Astrocyte (in vitro differentiated cells and primary cell): ENCODE measurements at regions not wholly inside any gene's neighbourhood (a gene's known extent, or its start where the extent isn't known, plus 50 kb on each side); places are given as distances from the start of the nearest gene placed in this dataset.

Experiments
- DNase-seq: peaks from one replicate; pipeline ENCODE4 v3.0.0-alpha.2; 2010; ENCODE audit warnings: low read depth
- FAIRE-seq: peaks from 2 replicates; lab custom pipeline; 2011; peaks lifted over from hg19 to GRCh38; lab: Jason Lieb, UNC
- H2AFZ ChIP-seq: 2 replicates; pipeline ENCODE4 v1.6.0; 2012; ENCODE audit warnings: low read depth, low read length, inconsistent platforms
- H3K27ac ChIP-seq: 2 replicates; pipeline ENCODE4 v1.5.1; 2011; ENCODE audit warnings: low read depth, low read length, inconsistent platforms
- H3K27me3 ChIP-seq: 2 replicates; pipeline ENCODE4 v1.6.0; 2011; ENCODE audit warnings: low read length, inconsistent platforms; ENCODE audit not compliant: insufficient read depth
- H3K36me3 ChIP-seq: 2 replicates; pipeline ENCODE4 v1.5.1; 2011; ENCODE audit warnings: low read length, inconsistent platforms; ENCODE audit not compliant: insufficient read depth
- H3K4me1 ChIP-seq: 2 replicates; pipeline ENCODE4 v1.5.1; 2011; ENCODE audit warnings: low read length, inconsistent platforms; ENCODE audit not compliant: insufficient read depth
- H3K4me2 ChIP-seq: 2 replicates; pipeline ENCODE4 v1.6.0; 2012; ENCODE audit warnings: low read length, inconsistent platforms
- H3K4me3 ChIP-seq: 2 replicates; pipeline ENCODE4 v1.5.1; 2011; ENCODE audit warnings: low read depth, mild to moderate bottlenecking, low read length, inconsistent platforms; ENCODE audit not compliant: insufficient read depth
- H3K79me2 ChIP-seq: 2 replicates; pipeline ENCODE4 v1.6.0; 2012; ENCODE audit warnings: mild to moderate bottlenecking, low read length, inconsistent platforms; ENCODE audit not compliant: insufficient read depth
- H3K9ac ChIP-seq: 2 replicates; pipeline ENCODE4 v1.6.0; 2012; ENCODE audit warnings: mild to moderate bottlenecking, low read length, inconsistent platforms
- H3K9me3 ChIP-seq: 2 replicates; pipeline ENCODE4 v1.5.1; 2012; ENCODE audit warnings: low read depth, mild to moderate bottlenecking, low read length, inconsistent platforms; ENCODE audit not compliant: insufficient read depth
- H4K20me1 ChIP-seq: 2 replicates; pipeline ENCODE4 v1.6.0; 2012; ENCODE audit warnings: low read length, inconsistent platforms; ENCODE audit not compliant: insufficient read depth
- H3K27ac Mint-ChIP-seq: one replicate; pipeline ENCODE4 v1.8.0; 2021; ENCODE audit warnings: mild to moderate bottlenecking, mixed read lengths; ENCODE audit not compliant: unreplicated experiment
- H3K27me3 Mint-ChIP-seq: one replicate; pipeline ENCODE4 v1.8.0; 2021; ENCODE audit warnings: low read depth, mixed read lengths; ENCODE audit not compliant: unreplicated experiment
- H3K36me3 Mint-ChIP-seq: one replicate; pipeline ENCODE4 v1.8.0; 2021; ENCODE audit warnings: low read depth, mixed read lengths; ENCODE audit not compliant: unreplicated experiment
- H3K4me1 Mint-ChIP-seq: one replicate; pipeline ENCODE4 v1.8.0; 2021; ENCODE audit warnings: low read depth, mixed read lengths; ENCODE audit not compliant: unreplicated experiment
- H3K4me3 Mint-ChIP-seq: one replicate; pipeline ENCODE4 v1.8.0; 2021; ENCODE audit warnings: mild to moderate bottlenecking, moderate library complexity, mixed read lengths; ENCODE audit not compliant: unreplicated experiment
- H3K9me3 Mint-ChIP-seq: one replicate; pipeline ENCODE4 v1.8.0; 2021; ENCODE audit warnings: mild to moderate bottlenecking, mixed read lengths; ENCODE audit not compliant: unreplicated experiment
- CTCF ChIP-seq: IDR thresholded peaks from 2 replicates; pipeline ENCODE4 v1.5.1; 2011; ENCODE audit warnings: low read depth, mild to moderate bottlenecking, inconsistent platforms, low read length, moderate library complexity; ENCODE audit not compliant: insufficient read depth
- EZH2 ChIP-seq: IDR thresholded peaks from 2 replicates; pipeline ENCODE4 v1.6.1; 2012; ENCODE audit warnings: mild to moderate bottlenecking, low read length, inconsistent platforms; ENCODE audit not compliant: insufficient read depth

- H3K4me3 ChIP-seq, result no peak overlapping the region
- H3K27ac ChIP-seq, result no peak overlapping the region
- H3K36me3 ChIP-seq, result no peaks in the 10 kb centered on the region
- H4K20me1 ChIP-seq, result no peaks in the 10 kb centered on the region
- H3K9me3 Mint-ChIP-seq, result no peaks in the 10 kb centered on the region
- H3K36me3 Mint-ChIP-seq, result no peaks in the 10 kb centered on the region
- FAIRE-seq (no peak), DNase-seq (no peak)
- H3K27me3 ChIP-seq, result no peaks in the 10 kb centered on the region
- no peak for TF ChIP-seq EZH2
- no peak for TF ChIP-seq CTCF
- no peak overlapping the region for H3K27ac Mint-ChIP-seq
- no peaks in the 10 kb centered on the region for H3K4me1 Mint-ChIP-seq
- H3K9ac ChIP-seq, result no peak overlapping the region
- H3K4me2 ChIP-seq, result no peak overlapping the region
- no peak overlapping the region for H2AFZ ChIP-seq
- no peak overlapping the region for H3K4me3 Mint-ChIP-seq
- peaks cover 11% of the 10 kb centered on the region for H3K27me3 Mint-ChIP-seq
- no peaks in the 10 kb centered on the region for H3K9me3 ChIP-seq
- H3K4me1 ChIP-seq, result no peaks in the 10 kb centered on the region
- no peaks in the 10 kb centered on the region for H3K79me2 ChIP-seq
These were observed 256.3 kb downstream of the B3GLCT start for GRCh38 chr13:31456056-31456455.

GRCh38 chr13:31460061-31460460 lies 260.3 kb downstream of the B3GLCT start:
- no peak overlapping the region for H3K27ac Mint-ChIP-seq
- peaks cover 7% of the 10 kb centered on the region for H3K27me3 Mint-ChIP-seq
- no peaks in the 10 kb centered on the region for H3K9me3 ChIP-seq
- no peaks in the 10 kb centered on the region for H3K36me3 ChIP-seq
- no peaks in the 10 kb centered on the region for H3K27me3 ChIP-seq
- no peak overlapping the region for H3K27ac ChIP-seq
- no peak overlapping the region for H3K4me2 ChIP-seq
- H3K36me3 Mint-ChIP-seq, result no peaks in the 10 kb centered on the region
- H3K9me3 Mint-ChIP-seq, result no peaks in the 10 kb centered on the region
- H4K20me1 ChIP-seq, result no peaks in the 10 kb centered on the region
- FAIRE-seq (no peak), DNase-seq (no peak)
- H3K4me3 ChIP-seq, result no peak overlapping the region
- no peak overlapping the region for H3K4me3 Mint-ChIP-seq
- H3K4me1 ChIP-seq, result no peaks in the 10 kb centered on the region
- H3K4me1 Mint-ChIP-seq, result no peaks in the 10 kb centered on the region
- H3K9ac ChIP-seq, result no peak overlapping the region
- H2AFZ ChIP-seq, result no peak overlapping the region
- TF ChIP-seq CTCF, result no peak
- TF ChIP-seq EZH2, result no peak
- H3K79me2 ChIP-seq, result no peaks in the 10 kb centered on the region

GRCh38 chr13:31461923-31462322 lies 262.1 kb downstream of the B3GLCT start:
- Mint-ChIP-seq H3K9me3 (no peaks in the 10 kb centered on the region), H3K4me3 (no peak overlapping the region), H3K27ac (no peak overlapping the region), H3K4me1 (no peaks in the 10 kb centered on the region), H3K27me3 (peaks cover 10% of the 10 kb centered on the region), H3K36me3 (no peaks in the 10 kb centered on the region)
- no peak overlapping the region for H3K4me2 ChIP-seq
- FAIRE-seq (no peak), DNase-seq (no peak)
- no peaks in the 10 kb centered on the region for H3K27me3 ChIP-seq
- H2AFZ ChIP-seq, result no peak overlapping the region
- H4K20me1 ChIP-seq, result no peaks in the 10 kb centered on the region
- no peaks in the 10 kb centered on the region for H3K4me1 ChIP-seq
- H3K27ac ChIP-seq, result no peak overlapping the region
- H3K4me3 ChIP-seq, result no peak overlapping the region
- H3K9me3 ChIP-seq, result no peaks in the 10 kb centered on the region
- H3K9ac ChIP-seq, result no peak overlapping the region
- no peaks in the 10 kb centered on the region for H3K36me3 ChIP-seq
- TF ChIP-seq CTCF (no peak), EZH2 (no peak)
- no peaks in the 10 kb centered on the region for H3K79me2 ChIP-seq
